H9 (cell line): ENCODE measurements at regions not wholly inside any gene's neighbourhood (a gene's known extent, or its start where the extent isn't known, plus 50 kb on each side); places are given as distances from the start of the nearest gene placed in this dataset.

Experiments used
- DNase-seq: peaks from one replicate; pipeline ENCODE4 v3.0.0-alpha.2; 2017
- H2AFZ ChIP-seq: one replicate; pipeline ENCODE4 v1.6.1; 2013; ENCODE audit warnings: mild to moderate bottlenecking, low read length, control low read depth, moderate library complexity
- H2AK5ac ChIP-seq: 2 replicates; pipeline ENCODE4 v1.6.1; 2013; ENCODE audit warnings: low read length, control low read depth, mixed read lengths; ENCODE audit not compliant: insufficient read length
- H2BK120ac ChIP-seq: one replicate; pipeline ENCODE4 v1.6.1; 2013; ENCODE audit warnings: low read depth, mild to moderate bottlenecking, low read length, control low read depth, inconsistent platforms; ENCODE audit not compliant: poor library complexity, severe bottlenecking
- H2BK12ac ChIP-seq: 2 replicates; pipeline ENCODE4 v1.6.1; 2013; ENCODE audit warnings: low read length, control low read depth, mixed read lengths, low read depth; ENCODE audit not compliant: insufficient read length
- H2BK15ac ChIP-seq: 2 replicates; pipeline ENCODE4 v1.6.1; 2013; ENCODE audit warnings: low read depth, low read length, control low read depth
- H2BK20ac ChIP-seq: one replicate; pipeline ENCODE4 v1.6.1; 2013; ENCODE audit warnings: low read depth, mild to moderate bottlenecking, low read length, control low read depth, inconsistent platforms; ENCODE audit not compliant: poor library complexity, severe bottlenecking
- H2BK5ac ChIP-seq: 2 replicates; pipeline ENCODE4 v1.6.1; 2013; ENCODE audit warnings: low read length, control low read depth, mixed read lengths; ENCODE audit not compliant: insufficient read length
- H3K14ac ChIP-seq: 2 replicates; pipeline ENCODE4 v1.6.1; 2013; ENCODE audit warnings: low read length, control low read depth; ENCODE audit not compliant: insufficient read depth
- H3K18ac ChIP-seq: 2 replicates; pipeline ENCODE4 v1.6.1; 2013; ENCODE audit warnings: low read depth, mild to moderate bottlenecking, mixed read lengths, low read length, control low read depth; ENCODE audit not compliant: insufficient read length
- H3K23ac ChIP-seq: 2 replicates; pipeline ENCODE4 v1.6.1; 2013; ENCODE audit warnings: low read length, control low read depth, mixed read lengths, low read depth; ENCODE audit not compliant: insufficient read length
- H3K23me2 ChIP-seq: 2 replicates; pipeline ENCODE4 v1.6.1; 2013; ENCODE audit warnings: low read depth, mild to moderate bottlenecking, mixed read lengths, low read length, control low read depth; ENCODE audit not compliant: insufficient read length, poor library complexity, severe bottlenecking
- H3K27ac ChIP-seq: 2 replicates; pipeline ENCODE4 v1.5.1; 2013; ENCODE audit warnings: low read length, control low read depth, mixed read lengths, low read depth; ENCODE audit not compliant: insufficient read length
- H3K27me3 ChIP-seq: 2 replicates; pipeline ENCODE4 v1.6.1; 2013; ENCODE audit warnings: low read length, control low read depth, inconsistent platforms; ENCODE audit not compliant: insufficient read depth
- H3K4ac ChIP-seq: 2 replicates; pipeline ENCODE4 v1.6.1; 2013; ENCODE audit warnings: low read depth, mild to moderate bottlenecking, control low read depth, inconsistent platforms, low read length, moderate library complexity
- H3K4me1 ChIP-seq: 2 replicates; pipeline ENCODE4 v1.6.1; 2013; ENCODE audit warnings: low read length, control low read depth, inconsistent platforms; ENCODE audit not compliant: insufficient read depth
- H3K4me2 ChIP-seq: 2 replicates; pipeline ENCODE4 v1.6.1; 2013; ENCODE audit warnings: low read length, control low read depth, mixed read lengths; ENCODE audit not compliant: insufficient read length, insufficient read depth
- H3K56ac ChIP-seq: 2 replicates; pipeline ENCODE4 v1.6.1; 2013; ENCODE audit warnings: low read depth, mild to moderate bottlenecking, mixed read lengths, low read length, control low read depth; ENCODE audit not compliant: insufficient read length
- H3K79me1 ChIP-seq: 2 replicates; pipeline ENCODE4 v1.6.1; 2013; ENCODE audit warnings: low read depth, mild to moderate bottlenecking, moderate library complexity, low read length, control low read depth, inconsistent platforms; ENCODE audit not compliant: insufficient read depth, poor library complexity, severe bottlenecking
- H3K79me2 ChIP-seq: 2 replicates; pipeline ENCODE4 v1.6.1; 2013; ENCODE audit warnings: low read length, control low read depth, inconsistent platforms; ENCODE audit not compliant: insufficient read depth
- H3K9ac ChIP-seq: 2 replicates; pipeline ENCODE4 v1.6.1; 2013; ENCODE audit warnings: low read length, control low read depth, mixed read lengths; ENCODE audit not compliant: insufficient read length; ENCODE audit errors: extremely low read depth
- H3K9me3 ChIP-seq: one replicate; pipeline ENCODE4 v1.6.1; 2013; ENCODE audit warnings: low read depth, low read length, inconsistent platforms; ENCODE audit not compliant: control insufficient read depth
- H3T11ph ChIP-seq: one replicate; pipeline ENCODE4 v1.6.1; 2013; ENCODE audit warnings: mild to moderate bottlenecking, low read length, control low read depth, inconsistent platforms
- H4K20me1 ChIP-seq: one replicate; pipeline ENCODE4 v1.6.1; 2013; ENCODE audit not compliant: control insufficient read depth, insufficient read length, insufficient read depth
- H4K5ac ChIP-seq: 2 replicates; pipeline ENCODE4 v1.6.1; 2013; ENCODE audit warnings: low read depth, mild to moderate bottlenecking, mixed read lengths, low read length, control low read depth; ENCODE audit not compliant: insufficient read length
- H4K8ac ChIP-seq: replicated peaks from 2 replicates; pipeline ENCODE4 v1.6.1; 2013; ENCODE audit warnings: low read length, control low read depth, mixed read lengths, low read depth; ENCODE audit not compliant: insufficient read length
- H4K91ac ChIP-seq: 2 replicates; pipeline ENCODE4 v1.6.1; 2013; ENCODE audit warnings: low read depth, mild to moderate bottlenecking, moderate library complexity, mixed read lengths, low read length, control low read depth; ENCODE audit not compliant: insufficient read length
- H3K27ac Mint-ChIP-seq, 3 experiments: 2 replicates in 2 of 3; 3 replicates in 1 of 3; pipeline ENCODE4 v1.8.0; 2020 to 2021; ENCODE audit warnings: mixed read lengths in 3 of 3, mild to moderate bottlenecking in 1 of 3, moderate library complexity in 1 of 3
- H3K27me3 Mint-ChIP-seq: 2 replicates; pipeline ENCODE4 v1.8.0; 2021; ENCODE audit warnings: low read depth, mild to moderate bottlenecking, moderate library complexity, mixed read lengths
- H3K36me3 Mint-ChIP-seq, 3 experiments: 2 replicates in 2 of 3; 3 replicates in 1 of 3; pipeline ENCODE4 v1.8.0; 2020 to 2021; ENCODE audit warnings: low read depth in 3 of 3, mixed read lengths in 3 of 3; ENCODE audit not compliant: insufficient read depth in 1 of 3
- H3K4me1 Mint-ChIP-seq, 2 experiments: 2 replicates each; pipeline ENCODE4 v1.8.0; 2020; ENCODE audit warnings: mixed read lengths in 2 of 2
- H3K4me3 Mint-ChIP-seq, 2 experiments: 2 replicates in 1 of 2; 3 replicates in 1 of 2; pipeline ENCODE4 v1.8.0; 2020 to 2021; ENCODE audit warnings: mild to moderate bottlenecking in 2 of 2, mixed read lengths in 2 of 2, moderate library complexity in 1 of 2
- H3K9me3 Mint-ChIP-seq, 2 experiments: 2 replicates in 1 of 2; 3 replicates in 1 of 2; pipeline ENCODE4 v1.8.0; 2020; ENCODE audit warnings: mild to moderate bottlenecking in 2 of 2, mixed read lengths in 2 of 2, moderate library complexity in 1 of 2
- CTCF ChIP-seq: fragments of 200-600 bp; sonication (generic); conservative IDR thresholded peaks from 3 replicates; pipeline ENCODE4 v1.8.0; 2021; ENCODE audit warnings: antibody characterized with exemption, mild to moderate bottlenecking
- WGBS: extraction: QIAGEN DNeasy Blood & Tissue Kit; methylation state at CpG from one replicate; pipeline ENCODE4 v1.1.7; 2013; ENCODE audit warnings: missing lambda C conversion rate, low lambda C conversion rate, mixed read lengths; ENCODE audit not compliant: insufficient read length; ENCODE audit errors: extremely low coverage; 5-methylcytosine and 5-hydroxymethylcytosine counted together

GRCh38 chr1:222996310-222996975, 146.6 kb downstream of the TLR5 start:
- Mint-ChIP-seq H3K4me3 (no peak overlapping the region), H3K4me1 (peaks cover 34 to 39% of the 10 kb centered on the region in 2 experiments), H3K9me3 (no peaks in the 10 kb centered on the region), H3K36me3 (peaks cover 0 to 5% (median 0%) of the 10 kb centered on the region in 3 experiments; a peak in 2 of 7 replicates), H3K27me3 (peaks cover 6% of the 10 kb centered on the region), H3K27ac (no peak overlapping the region)
- Histone ChIP-seq H2BK120ac (no peak overlapping the region), H2AFZ (no peak overlapping the region), H2BK12ac (no peak overlapping the region), H4K91ac (no peak overlapping the region), H3K14ac (no peak overlapping the region), H2BK5ac (no peak overlapping the region), H4K20me1 (no peaks in the 10 kb centered on the region), H2BK15ac (no peak overlapping the region), H3K4me2 (no peak overlapping the region), H2BK20ac (no peak overlapping the region), H3K9me3 (no peaks in the 10 kb centered on the region), H3K9ac (no peak overlapping the region), H3K79me1 (no peaks in the 10 kb centered on the region), H3K18ac (no peak overlapping the region), H3K4ac (no peak overlapping the region), H3K27ac (no peak overlapping the region), H4K8ac (no peak overlapping the region), H3K4me1 (no peaks in the 10 kb centered on the region; the same call in 1 of the 2 replicates), H3T11ph (no peak overlapping the region), H3K27me3 (no peaks in the 10 kb centered on the region), H3K79me2 (no peaks in the 10 kb centered on the region), H4K5ac (no peak overlapping the region), H3K23me2 (no peaks in the 10 kb centered on the region), H2AK5ac (no peak overlapping the region), H3K56ac (no peak overlapping the region), H3K23ac (no peak overlapping the region)
- no peak for DNase-seq
- no CpG with 5 or more reads among the region's 3 CpGs for WGBS
- no peak for TF ChIP-seq CTCF
